Suppressor macrophage (primary cell): ENCODE measurements at regions not wholly inside any gene's neighbourhood (a gene's known extent, or its start where the extent isn't known, plus 50 kb on each side); places are given as distances from the start of the nearest gene placed in this dataset.
"Not testable (repeated sequence)": the region's sequence is repeated elsewhere in the genome, so short reads cannot be mapped to it uniquely, and the experiment has no call there.

Experiments used
- DNase-seq, 4 experiments: peaks; one replicate each; pipeline ENCODE4 v3.0.0-alpha.2; 2020 to 2022

DNA sequence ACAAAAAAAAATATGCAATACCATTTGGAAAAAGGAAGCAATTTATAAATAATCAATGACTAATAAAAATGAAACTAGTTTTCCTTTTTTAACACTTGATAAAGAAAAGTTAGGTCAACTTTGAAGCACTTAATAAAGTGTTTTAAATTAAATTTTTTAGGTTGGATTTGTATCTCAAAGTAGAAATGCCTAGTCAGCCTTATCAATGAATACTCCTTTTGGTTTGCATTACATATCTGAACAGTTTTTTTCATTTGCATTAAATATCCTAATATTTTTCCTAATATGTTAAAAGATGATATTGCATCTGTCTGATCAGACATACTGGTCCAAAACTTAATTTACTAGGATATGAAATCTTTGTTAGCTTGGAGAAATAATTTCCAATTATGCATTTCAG, 155.8 kb upstream of the ZFP42 start:
- DNase-seq = no peak

DNA sequence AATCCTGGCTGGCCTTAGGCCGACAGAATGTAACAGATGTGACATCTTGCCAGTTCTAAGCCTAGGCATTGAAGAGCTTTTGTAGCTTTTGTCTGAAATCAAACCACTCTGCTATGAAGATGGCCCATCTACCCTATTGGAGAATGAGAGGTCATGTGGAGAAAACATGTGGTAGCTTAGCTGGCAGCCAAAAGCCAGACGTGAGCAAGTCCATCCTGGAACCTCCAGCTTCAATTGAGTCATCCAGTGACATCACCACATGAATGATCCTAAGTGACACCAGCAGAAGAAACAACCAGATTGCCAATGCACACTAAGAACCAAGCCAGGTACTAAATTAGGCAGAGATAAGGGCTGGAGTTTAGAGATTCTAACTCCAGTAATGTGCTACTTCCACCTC, 154.8 kb upstream of the ZFP42 start:
- DNase-seq = no peak

DNA sequence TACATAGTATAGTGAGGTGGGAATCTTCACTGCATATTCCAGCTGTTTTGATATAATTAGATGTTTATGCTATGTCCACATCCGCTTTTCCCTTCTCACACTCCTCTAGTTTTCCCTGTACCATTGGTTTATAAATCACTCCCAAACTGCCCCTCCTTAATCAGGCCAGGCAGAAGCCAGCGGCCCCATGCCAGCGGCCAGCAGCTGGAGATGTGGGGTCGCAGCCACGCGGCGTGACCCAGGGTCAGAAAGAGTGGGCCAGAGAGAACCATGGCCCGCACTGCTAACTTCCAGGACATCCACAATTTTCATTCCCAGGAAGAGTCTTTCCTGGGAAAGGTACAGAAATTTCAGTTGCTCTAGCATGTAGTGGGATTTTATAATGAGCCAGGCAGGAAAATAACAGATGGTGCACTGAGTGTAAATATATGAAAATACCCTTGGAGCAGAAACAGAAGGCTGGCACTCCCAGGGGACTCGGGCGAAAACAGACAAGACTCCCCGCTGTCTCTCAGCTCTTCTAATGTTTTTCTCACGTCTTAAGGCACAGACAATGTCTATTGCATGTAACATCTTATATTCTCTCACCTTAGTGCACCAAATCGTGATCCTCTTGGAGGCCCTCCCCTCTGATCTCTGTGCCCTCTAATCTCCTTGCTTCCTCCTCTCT, 145.9 kb upstream of the ZFP42 start:
- DNase-seq = no peak

DNA sequence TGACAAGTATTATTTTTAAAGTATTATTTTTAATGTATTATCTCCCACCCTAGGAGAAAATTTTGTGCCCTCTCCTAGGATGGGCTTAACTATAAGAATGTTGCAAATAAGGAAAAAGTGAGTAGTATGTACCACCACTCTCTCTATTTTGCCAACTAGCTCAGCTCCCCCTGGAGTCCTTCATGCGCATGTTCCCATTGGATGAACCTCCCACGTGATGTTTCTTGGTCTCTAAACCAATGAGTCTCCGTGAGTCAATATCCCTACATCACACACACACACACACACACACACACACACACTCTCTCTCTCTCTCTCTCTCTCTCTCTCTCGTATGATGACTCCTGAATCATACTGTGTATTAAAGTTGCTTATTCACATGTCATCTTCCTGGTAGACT, 129.7 kb upstream of the ZFP42 start:
- DNase-seq = no peak

DNA sequence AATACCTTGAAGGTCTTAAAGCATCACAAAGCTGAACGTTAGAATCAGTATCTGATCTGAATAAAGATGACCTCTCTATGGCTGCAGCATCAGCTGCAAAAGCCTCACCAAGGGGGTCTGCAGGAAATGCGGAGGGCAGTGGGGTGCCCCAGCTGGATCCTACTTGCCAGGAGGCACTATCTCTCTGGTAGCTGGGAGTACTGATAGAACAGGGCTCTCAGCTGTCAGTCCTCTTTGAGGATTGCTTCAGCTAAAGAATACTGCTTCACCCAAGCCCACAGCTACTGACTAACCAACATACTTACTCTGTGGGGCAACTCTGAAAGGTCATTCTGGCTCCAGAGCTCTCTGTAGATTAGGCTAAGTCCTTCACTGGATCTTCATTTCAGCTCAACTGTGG, 112.5 kb upstream of the ZFP42 start:
- no peak for DNase-seq

DNA sequence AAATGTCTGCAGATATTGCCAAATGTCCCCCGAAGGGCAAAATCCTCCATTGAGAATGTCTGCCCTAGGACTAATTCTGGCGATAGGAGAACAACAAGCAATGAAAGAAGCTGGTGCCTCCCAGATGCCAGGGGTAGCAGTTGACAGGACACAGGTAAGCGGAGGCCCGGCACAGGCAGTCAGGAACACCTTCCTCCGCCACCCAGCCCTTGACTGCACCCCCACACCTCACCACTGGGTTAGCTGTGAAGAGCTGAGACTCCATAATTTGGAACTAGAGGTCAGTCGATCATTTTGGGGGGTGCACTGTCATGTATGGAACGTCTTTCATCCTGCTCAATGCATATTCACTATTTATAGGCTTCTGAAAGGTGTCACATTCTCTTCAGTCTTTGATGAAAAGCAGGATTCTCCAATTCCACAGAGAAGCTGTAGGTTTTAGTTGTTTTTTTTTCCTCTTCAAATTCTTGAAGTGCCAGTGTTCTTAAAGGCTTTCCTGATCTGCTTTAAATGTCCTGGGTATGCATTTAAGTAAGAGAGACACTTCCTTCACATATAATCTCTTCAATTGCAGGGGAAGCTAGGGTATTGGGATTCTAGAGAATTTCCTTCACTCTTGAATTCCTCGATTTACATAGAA, 111.6 kb upstream of the ZFP42 start:
- no peak for DNase-seq

DNA sequence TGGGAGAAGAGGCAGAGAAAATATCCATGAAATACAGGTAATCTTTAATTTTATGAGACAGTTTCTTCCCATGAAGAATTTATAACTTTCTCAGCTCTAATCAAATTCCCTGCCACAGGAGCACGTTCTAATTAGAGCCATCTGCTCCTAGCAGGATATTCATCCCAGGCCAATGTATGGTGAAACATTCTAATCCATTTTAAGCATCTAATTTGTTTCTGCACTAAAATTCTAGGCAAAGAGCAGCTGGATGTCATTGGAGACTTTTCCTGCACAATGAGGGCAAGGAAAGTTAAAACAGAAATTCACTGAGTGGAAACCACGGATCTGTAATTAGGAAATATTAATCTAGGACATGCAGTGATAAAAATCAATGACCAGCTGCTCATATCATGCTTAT, 107.7 kb upstream of the ZFP42 start:
- no peak for DNase-seq

DNA sequence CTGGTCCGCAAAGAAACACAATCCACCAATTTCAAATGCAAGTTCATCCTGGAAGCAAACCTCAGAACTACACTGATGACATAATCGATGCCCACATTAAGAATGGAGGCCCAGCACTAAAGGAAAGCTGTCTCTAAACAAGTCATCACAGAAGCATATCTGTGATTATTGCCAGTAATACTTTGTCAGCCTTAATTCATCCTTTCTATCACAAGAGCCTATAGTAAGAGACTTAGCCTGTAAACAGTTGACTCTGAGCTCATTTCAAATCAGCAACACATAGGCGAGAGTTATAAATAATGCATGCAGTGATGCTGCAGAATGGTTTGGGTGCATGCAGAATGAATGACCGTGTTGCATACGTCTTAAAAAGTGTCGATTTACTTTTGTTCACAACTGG, 105.9 kb upstream of the ZFP42 start:
- no peak for DNase-seq

DNA sequence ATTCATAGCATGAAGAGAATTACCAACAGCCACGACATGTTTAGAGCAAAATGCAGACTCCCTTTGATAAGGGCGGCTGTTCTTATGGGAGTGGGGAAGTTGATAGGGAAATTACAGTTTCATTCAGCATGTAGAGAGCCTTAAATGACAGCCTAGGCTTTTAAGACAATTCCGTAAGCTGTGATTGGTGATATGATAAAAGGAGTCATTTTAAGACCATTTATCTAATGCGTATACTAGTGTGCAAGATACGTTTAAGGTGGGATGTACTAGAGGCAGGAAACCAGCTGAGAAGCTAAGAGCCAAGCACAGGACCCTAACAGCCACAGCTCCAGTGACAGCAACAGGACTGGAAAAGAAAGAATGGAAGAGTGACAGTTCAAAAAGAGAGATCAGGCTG, 102.2 kb upstream of the ZFP42 start:
- no peak for DNase-seq

DNA sequence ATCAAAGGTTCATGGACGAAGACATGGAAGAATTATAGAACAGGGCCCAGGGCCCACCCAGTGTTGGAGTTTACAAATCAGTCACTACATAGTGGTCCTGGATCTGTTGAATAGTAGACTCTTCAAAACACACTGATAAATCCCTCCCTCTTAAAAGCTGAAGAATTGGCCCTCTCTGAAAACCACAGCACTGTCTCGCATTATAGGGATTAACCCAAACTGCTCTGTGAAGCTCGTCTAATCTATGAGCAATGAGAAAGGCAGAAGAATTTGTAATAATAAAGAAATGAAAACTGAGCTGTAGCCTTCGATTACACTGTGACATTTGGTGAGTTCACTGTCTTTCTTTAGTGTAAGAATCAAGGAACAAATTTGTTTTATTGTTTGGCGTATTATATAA, 92.5 kb upstream of the ZFP42 start:
- DNase-seq = no peak

DNA sequence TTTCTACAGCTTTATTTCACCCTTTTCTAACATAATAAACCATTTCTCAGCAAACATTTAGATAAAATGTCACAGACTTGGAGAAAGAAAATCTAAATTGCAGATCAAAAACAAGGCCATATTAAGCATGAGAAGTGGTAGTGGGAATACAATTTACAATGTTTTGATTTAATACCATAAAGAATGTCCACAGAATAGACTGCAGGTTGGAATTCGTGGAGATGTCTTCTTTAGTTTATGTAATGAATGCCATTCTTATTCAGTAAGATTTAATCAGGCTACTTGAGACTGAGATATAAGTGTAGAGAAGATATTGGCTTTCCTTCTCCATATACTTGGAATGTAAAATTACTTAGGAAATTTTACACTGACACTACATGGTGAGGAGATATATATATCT, 91.9 kb upstream of the ZFP42 start:
- DNase-seq = no peak

DNA sequence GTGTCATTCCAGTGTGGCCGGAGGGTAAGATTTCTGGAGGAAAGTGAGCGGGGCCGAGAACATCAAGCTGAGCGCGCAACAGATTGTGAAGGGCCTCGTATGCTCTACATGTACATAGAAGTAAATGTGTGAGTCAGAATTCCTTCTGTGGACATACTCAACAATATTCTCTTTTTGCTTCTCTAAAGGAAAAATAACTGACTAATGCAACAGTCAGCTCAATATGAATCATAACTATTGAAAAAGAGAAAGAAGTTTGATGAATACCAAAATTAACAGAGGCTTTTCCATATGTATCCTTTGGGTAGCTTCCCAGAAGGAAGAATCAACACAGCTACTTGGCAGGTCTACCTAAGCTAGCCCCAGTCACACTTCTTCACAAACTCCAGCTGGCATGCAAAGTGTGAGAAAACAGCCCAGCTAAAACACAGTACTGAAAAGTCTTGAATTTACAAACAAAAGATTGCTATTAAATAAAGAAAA, 87.5 kb upstream of the ZFP42 start:
- no peak for DNase-seq

DNA sequence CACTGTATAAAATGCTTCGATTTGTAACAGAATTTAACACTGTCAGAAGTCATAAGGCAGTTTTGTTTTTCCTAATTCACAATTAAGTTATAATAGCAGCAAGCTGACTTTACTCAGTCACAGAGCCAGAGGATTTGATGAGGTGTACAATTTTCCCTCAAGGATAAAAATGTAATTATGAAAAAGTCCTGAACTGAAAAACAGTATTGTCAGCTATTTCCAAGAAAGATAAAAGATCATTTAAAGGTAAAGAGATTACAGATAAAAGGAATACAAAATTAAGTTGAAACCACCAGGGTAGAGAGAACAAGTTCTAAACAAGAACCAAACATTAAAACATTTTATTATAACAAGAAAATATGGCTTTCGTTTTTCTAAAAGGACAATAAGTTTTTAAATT, 86.8 kb upstream of the ZFP42 start:
- DNase-seq = no peak

DNA sequence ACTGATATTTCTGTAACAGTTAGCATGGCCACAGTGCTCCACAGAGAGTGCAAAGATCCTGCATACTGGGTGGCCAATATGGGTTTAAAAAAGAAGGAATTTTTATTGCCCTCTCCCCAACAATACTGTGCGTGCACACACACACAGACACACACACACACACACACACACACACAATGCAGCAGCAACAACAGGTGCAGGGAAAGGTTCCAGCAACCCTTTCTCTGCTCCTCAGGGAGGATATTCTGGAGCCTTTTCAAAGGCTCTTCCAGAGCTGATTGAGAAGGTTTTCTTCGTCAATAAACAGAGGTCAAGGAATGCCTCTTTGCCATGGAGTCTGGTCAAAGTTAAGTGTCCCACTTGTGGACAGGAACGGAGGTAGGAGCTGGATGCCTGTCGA, 84.8 kb upstream of the ZFP42 start:
- no peak for DNase-seq

DNA sequence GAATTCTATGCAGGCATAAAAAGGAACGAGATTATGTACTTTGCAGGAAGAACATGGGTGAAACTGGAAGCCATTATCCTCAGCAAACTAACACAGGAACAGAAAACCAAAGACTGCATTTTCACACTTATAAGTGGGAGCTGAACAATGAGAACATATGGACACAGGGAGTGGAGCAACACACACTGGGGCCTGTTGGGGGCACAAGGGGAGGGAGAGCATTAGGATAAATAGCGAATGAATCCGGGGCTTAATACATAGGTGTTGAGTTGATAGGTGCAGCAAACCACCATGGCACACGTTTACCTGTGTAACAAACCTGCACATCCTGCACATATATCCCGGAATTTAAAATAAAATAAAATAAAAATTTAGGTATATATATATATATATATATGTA, 80.2 kb upstream of the ZFP42 start:
- not testable (repeated sequence) for DNase-seq

DNA sequence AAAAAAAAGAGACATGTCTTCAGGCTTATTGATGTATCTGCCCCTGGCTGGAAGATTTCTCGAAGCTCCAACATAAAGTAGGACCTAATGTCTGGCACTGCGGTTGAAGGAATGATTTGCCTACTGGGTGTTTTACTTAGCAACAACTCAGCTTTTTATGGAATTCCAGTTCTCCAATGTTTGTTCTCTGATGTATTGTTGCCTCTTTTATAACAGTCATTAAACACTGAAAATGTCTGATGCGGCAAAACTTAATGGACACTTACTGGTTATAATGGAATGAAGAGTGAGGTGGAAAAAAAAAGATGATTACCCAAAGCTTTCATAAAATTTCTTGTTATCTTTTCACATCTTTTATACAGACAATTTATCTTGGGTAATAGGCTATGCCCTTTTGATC, 75.6 kb upstream of the ZFP42 start:
- no peak for DNase-seq

DNA sequence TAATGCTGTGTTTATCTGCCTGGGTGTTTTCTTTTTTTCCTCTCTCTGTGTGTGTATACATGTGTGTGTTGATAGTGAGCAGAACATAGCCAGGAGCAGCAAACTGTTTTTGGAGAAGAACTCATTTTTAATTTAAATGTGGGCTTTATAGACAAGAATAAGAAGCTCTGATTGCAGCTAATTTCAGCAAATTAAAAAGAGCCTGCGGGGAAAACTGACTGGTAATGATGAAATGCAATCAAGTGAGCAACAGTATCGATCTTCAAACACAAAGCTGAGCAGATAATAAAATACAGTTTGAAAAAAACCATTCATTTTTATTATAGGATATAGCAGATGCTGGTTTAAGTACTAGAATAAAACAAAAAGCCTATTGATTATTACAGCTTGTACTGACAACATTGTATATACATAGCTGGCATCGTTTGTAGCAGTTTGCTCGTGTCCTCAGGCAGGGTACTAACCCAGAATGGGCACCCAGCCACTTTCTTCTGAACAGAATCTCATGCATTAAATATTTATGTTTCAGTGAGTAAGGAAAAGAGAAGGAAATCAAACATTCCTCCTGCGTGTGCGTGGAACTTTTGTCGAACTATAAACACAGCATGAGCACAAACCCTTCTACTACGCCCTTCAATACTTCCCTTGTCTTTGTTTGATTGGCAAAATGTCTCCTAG, 73.5 kb upstream of the ZFP42 start:
- no peak for DNase-seq

DNA sequence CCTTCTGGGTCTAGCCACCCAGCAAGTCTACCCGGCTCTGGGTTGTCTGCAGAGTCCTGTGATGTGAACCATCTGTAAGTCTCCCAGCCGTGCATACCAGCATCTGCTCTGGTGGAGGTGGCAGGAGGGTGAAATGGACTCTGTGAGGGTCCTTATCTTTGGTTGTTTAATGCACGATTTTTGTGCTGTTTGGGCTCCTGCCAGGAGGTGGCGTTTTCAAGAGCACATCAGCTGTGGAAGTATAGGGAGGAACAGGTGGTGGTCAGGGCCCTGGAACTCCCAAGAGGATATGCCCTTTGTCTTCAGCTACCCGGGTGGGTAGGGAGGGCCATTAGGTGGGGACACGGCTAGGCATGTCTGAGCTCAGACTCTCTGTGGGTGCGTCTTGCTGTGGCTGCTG, 66.5 kb upstream of the ZFP42 start:
- no peak for DNase-seq

DNA sequence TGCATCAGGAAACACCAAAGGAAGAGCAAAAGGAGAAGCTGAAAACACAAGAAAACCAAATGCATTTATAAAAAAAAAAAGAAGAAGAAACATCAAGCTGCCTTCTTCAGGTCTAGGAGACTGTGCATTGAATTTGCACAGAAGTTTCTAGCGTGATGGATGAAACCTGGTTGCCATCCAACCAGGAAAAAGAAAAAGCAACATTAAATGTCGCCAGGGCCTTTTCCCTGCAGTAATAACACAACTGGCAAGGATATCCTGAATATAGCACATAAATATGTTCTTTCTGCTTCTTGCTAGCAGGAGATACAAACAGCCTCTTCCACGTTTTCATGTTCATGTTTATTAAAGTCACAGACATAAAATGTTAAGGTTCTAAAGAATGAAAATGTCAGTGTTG, 60.8 kb upstream of the ZFP42 start:
- DNase-seq = no peak

DNA sequence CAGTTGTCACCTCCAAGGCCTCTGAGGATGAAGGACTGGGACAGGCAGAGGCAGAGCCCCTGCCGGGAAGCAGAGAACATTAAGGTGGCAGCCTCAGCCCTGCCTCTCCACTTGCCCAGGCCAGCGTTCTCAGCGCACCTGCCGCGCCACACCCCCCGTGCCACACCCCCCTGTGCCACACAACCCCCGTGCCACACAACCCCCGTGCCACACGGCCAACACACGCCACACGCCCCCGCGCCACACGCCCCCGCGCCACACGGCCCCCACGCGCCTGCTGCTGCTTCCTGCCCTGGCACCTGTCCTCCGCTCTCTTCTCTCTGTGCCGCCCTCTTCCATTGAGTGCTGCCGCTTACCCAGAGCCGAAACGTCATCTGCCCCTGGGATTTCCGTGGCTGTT, 58.0 kb upstream of the ZFP42 start:
- DNase-seq = no peak

DNA sequence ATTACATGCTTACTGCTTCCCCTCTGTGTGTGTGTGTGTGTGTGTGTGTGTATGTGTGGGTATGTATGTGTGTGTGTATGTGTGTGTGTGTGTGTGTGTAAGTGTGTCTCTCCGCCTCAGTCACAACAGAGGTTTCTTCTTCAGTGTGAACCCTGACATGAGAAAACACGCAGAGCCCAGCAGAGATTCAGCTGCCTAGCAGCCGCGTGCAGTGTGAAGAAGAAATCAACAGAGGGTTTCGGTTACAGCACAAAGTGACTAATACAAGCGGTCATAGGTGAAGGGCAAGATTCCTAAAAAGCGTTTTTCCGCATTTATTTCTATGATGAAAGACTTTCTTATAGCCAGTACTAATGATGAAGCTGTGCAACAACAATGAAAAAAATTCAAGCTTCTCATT, 55.3 kb upstream of the ZFP42 start:
- DNase-seq = no peak

DNA sequence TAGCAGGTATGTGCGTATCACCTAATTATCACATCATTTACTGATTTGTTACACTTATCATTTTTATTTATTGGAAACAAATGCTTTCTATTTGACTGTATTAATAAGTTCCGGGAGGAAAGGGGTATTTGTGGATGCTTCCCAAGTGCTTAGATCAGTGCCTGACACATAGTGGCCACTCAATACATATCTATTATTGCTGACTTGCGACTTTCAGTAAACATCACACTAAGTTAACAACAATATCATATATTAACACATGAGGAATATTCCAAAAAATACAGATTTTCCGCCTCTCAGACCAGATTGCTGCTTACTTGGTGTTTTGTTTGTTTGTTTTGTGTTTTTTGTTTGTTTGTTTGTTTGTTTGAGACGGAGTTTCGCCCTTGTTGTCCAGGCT, 52.6 kb upstream of the ZFP42 start:
- no peak for DNase-seq

DNA sequence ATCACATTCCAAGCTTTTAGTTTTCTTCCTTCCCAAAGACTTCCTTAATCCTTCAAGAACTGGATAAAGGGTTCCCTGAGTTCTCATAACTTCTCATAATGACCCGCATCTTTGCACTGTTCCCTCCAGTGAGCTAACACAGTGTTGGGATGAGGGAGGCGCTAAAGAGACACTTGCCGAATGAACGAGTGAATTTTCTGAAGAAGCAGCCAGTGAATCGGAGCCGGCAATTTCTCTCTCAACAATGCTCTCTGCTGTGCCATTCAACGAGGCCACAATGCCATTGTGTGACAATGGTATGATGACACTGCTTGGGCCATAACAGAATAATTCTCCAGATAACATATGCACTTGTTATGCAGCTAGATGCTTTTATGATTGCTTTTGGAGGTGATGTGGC, 51.4 kb upstream of the ZFP42 start:
- DNase-seq = no peak
